ENCODE measurements at regions not wholly inside any gene's neighbourhood (a gene's known extent, or its start where the extent isn't known, plus 50 kb on each side); places are given as distances from the start of the nearest gene placed in this dataset.
"Not testable (repeated sequence)": the region's sequence is repeated elsewhere in the genome, so short reads cannot be mapped to it uniquely, and the experiment has no call there.

DNA sequence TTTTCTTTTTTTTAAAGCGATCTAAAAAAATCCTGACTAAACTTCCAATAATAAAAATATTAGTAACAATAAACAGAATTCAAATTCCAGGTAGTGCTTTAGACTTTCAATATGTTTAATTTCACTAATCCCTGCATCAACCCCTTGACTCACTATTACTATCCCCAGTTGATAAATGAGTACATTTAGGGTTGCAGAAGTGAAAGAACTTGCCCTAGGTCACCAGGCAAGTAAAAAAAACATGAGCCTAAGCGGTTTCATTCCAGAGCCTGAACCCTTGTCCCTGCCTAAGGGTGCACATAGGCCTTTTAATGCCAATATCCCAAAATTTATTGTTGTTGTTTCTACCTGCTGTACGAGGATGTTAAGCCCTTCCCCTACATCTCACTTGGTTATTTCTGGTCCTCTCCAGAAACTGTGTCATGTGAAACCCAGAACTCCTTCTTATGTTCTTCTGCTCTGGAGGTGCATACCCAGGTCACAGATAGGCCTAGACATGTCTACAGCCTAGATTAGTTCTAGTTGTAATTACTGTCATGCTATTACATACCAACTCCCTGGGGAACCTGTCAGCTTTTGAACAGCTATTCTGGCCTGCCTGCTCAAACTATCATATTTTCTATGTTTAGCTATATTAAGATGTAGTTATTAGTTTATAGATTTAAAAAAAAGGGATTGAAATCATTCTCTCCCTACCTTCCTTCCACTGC, 244.5 kb upstream of the PITX2 start:
- H3K4me1 ChIP-seq, result no peaks in the 10 kb centered on the region
- no peak for TF ChIP-seq EP300 (IDR thresholded peaks at IDR 0.05)
- TF ChIP-seq POLR2AphosphoS5 (IDR thresholded peaks at IDR 0.05), result no peak
- TF ChIP-seq, protein P1, sequence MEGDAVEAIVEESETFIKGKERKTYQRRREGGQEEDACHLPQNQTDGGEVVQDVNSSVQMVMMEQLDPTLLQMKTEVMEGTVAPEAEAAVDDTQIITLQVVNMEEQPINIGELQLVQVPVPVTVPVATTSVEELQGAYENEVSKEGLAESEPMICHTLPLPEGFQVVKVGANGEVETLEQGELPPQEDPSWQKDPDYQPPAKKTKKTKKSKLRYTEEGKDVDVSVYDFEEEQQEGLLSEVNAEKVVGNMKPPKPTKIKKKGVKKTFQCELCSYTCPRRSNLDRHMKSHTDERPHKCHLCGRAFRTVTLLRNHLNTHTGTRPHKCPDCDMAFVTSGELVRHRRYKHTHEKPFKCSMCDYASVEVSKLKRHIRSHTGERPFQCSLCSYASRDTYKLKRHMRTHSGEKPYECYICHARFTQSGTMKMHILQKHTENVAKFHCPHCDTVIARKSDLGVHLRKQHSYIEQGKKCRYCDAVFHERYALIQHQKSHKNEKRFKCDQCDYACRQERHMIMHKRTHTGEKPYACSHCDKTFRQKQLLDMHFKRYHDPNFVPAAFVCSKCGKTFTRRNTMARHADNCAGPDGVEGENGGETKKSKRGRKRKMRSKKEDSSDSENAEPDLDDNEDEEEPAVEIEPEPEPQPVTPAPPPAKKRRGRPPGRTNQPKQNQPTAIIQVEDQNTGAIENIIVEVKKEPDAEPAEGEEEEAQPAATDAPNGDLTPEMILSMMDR (IDR thresholded peaks at IDR 0.05), result no peak
- no peak for TF ChIP-seq POLR2A (IDR thresholded peaks at IDR 0.05)
- no peaks in the 10 kb centered on the region for H3K9me3 ChIP-seq
- H3K27me3 ChIP-seq, result no peaks in the 10 kb centered on the region
- H3K27ac ChIP-seq, result no peak overlapping the region
- H3K36me3 ChIP-seq, result no peaks in the 10 kb centered on the region
- ATAC-seq, result no peak
- no peak overlapping the region for H3K4me3 ChIP-seq
- 81 to 95% methylated on average over 3 of the region's 3 CpGs for WGBS, 2 donors (ENCODE audit: low coverage in 1 of 2)

GRCh38 chr4:110867981-110868720, 245.3 kb upstream of the PITX2 start:
- Histone ChIP-seq H3K27ac (no peak overlapping the region), H3K27me3 (no peaks in the 10 kb centered on the region), H3K4me1 (no peaks in the 10 kb centered on the region), H3K9me3 (no peaks in the 10 kb centered on the region), H3K36me3 (no peaks in the 10 kb centered on the region), H3K4me3 (no peak overlapping the region)
- no peak for ATAC-seq
- TF ChIP-seq, protein P1 (IDR thresholded peaks at IDR 0.05), result no peak
- TF ChIP-seq POLR2A (IDR thresholded peaks at IDR 0.05) (no peak), POLR2AphosphoS5 (IDR thresholded peaks at IDR 0.05) (no peak), EP300 (IDR thresholded peaks at IDR 0.05) (no peak)
- 63 to 94% methylated on average over 2 of the region's 2 CpGs for WGBS, 2 donors (ENCODE audit: low coverage in 1 of 2)

DNA sequence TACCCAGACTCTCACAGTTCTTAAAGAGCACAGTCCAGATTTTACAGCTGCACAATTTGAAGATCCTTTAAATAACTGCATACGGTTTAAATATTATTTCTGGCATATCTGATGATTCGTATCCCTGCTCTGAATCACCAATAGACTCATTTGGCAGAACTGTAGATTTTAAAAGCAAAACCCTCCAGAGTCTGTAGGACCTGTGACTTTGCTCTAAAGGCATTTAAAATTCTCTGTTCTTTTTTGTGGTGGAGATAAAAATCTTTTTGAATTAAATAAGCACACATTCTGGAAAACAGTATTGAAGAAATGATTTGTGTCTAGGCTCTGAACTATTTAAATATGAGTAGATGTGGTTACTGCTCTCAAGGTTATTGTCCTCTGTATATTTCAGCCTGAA, 246.2 kb upstream of the PITX2 start:
- TF ChIP-seq EP300 (IDR thresholded peaks at IDR 0.05), result no peak
- TF ChIP-seq, protein P1 (IDR thresholded peaks at IDR 0.05), result no peak
- TF ChIP-seq POLR2AphosphoS5 (IDR thresholded peaks at IDR 0.05), result no peak
- no peak for TF ChIP-seq POLR2A (IDR thresholded peaks at IDR 0.05)
- H3K36me3 ChIP-seq, result no peaks in the 10 kb centered on the region
- no peak overlapping the region for H3K27ac ChIP-seq
- WGBS, 2 donors (ENCODE audit: low coverage in 1 of 2), result 22 to 29% methylated on average over 2 of the region's 2 CpGs
- H3K27me3 ChIP-seq, result no peaks in the 10 kb centered on the region
- no peaks in the 10 kb centered on the region for H3K4me1 ChIP-seq
- H3K4me3 ChIP-seq, result no peak overlapping the region
- no peaks in the 10 kb centered on the region for H3K9me3 ChIP-seq
- ATAC-seq, result no peak

DNA sequence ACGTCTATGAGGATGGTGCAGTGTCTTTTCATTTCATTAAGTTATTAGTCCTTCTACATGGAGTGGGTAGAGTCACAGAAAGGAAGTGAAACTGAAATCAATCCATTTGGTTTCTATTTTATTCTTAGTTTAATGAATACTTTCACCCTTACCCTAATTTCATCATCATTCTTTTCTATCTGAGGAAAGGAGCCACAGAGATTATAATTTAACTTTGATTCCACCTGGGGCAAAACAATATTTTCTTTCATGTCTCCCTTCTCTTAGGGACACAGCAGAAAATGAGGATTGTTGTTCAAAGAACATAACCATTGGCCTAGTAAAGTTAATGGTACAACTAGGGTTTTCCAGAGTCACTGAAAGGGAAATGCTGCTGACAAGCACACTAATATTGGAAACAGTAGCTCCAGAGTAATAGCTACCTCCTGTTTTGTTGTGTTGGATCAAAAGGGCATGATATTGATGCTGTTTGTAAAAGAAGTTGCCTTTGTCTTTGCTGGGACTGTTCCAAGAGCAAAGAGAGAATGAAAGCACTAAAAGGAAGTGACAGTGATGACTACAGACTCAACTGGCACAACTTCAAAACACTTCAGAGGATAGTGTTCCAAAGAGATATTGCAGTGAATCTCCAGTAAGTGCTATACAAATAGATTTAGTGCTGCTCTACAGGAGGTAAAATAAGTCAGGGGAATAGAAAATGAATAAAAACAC, 247.1 kb upstream of the PITX2 start:
- no peaks in the 10 kb centered on the region for H3K4me1 ChIP-seq
- ATAC-seq, result peak; percentile 51
- no peaks in the 10 kb centered on the region for H3K27me3 ChIP-seq
- TF ChIP-seq, protein P1 (IDR thresholded peaks at IDR 0.05), result no peak
- TF ChIP-seq POLR2AphosphoS5 (IDR thresholded peaks at IDR 0.05) (no peak), EP300 (IDR thresholded peaks at IDR 0.05) (no peak), POLR2A (IDR thresholded peaks at IDR 0.05) (no peak)
- no peaks in the 10 kb centered on the region for H3K9me3 ChIP-seq
- WGBS, 2 donors (ENCODE audit: low coverage in 1 of 2), result 77 to 89% methylated on average over 1 of the region's 1 CpG
- H3K4me3 ChIP-seq, result no peak overlapping the region
- H3K36me3 ChIP-seq, result no peaks in the 10 kb centered on the region
- no peak overlapping the region for H3K27ac ChIP-seq

DNA sequence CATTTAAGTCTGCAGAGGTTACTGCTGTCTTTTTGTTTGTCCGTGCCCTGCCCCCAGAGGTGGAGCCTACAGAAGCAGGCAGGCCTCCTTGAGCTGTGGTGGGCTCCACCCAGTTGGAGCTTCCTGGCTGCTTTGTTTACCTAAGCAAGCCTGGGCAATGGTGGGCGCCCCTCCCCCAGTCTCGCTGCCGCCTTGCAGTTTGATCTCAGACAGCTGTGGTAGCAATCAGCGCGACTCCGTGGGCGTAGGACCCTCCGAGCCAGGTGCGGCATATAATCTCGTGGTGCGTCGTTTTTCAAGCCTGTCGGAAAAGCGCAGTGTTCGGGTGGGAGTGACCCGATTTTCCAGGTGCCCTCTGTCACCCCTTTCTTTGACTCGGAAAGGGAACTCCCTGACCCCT, 253.3 kb upstream of the PITX2 start:
- H3K9me3 ChIP-seq, H3K4me1 ChIP-seq, ATAC-seq, H3K27ac ChIP-seq, H3K4me3 ChIP-seq, H3K36me3 ChIP-seq, H3K27me3 ChIP-seq: not testable (repeated sequence)
- whole genome bisulfite sequencing, 2 donors (ENCODE audit: low coverage in 1 of 2), result no CpG with 5 or more reads among the region's 18 CpGs
